ENCODE measurements at regions not wholly inside any gene's neighbourhood (a gene's known extent, or its start where the extent isn't known, plus 50 kb on each side); places are given as distances from the start of the nearest gene placed in this dataset.

GRCh38 chr2:8431446-8432125 lies 250.3 kb upstream of the ID2 start:
- no peak for TF ChIP-seq ZNF629 (tag by site-specific recombination; IDR thresholded peaks at IDR 0.05)
- no peak for TF ChIP-seq ZNF2 (tag by site-specific recombination; IDR thresholded peaks at IDR 0.05)
- TF ChIP-seq ZNF311 (tag by site-specific recombination; IDR thresholded peaks at IDR 0.05; ENCODE audit: borderline replicate concordance) = no peak
- no peak for TF ChIP-seq CTCF (tag by site-specific recombination; IDR thresholded peaks at IDR 0.05)
- TF ChIP-seq MYNN (tag by site-specific recombination; IDR thresholded peaks at IDR 0.05; ENCODE audit: borderline replicate concordance) = no peak
- no peak for TF ChIP-seq ZSCAN23 (tag by site-specific recombination; IDR thresholded peaks at IDR 0.05)
- no peak for TF ChIP-seq TCF7L2 (IDR thresholded peaks at IDR 0.05; ENCODE audit: borderline replicate concordance, low read depth, low read length)
